Central memory CD8-positive, alpha-beta T cell (primary cell): ENCODE measurements at regions not wholly inside any gene's neighbourhood (a gene's known extent, or its start where the extent isn't known, plus 50 kb on each side); places are given as distances from the start of the nearest gene placed in this dataset.
"Not testable (repeated sequence)": the region's sequence is repeated elsewhere in the genome, so short reads cannot be mapped to it uniquely, and the experiment has no call there.

Experiments used
- ATAC-seq: fragments of 150-1000 bp; cut with Tn5 transposase; replicated peaks from 2 replicates; pipeline ENCODE4 v1.10.0; 2022; ENCODE audit warnings: mild to moderate bottlenecking, moderate FRiP score, moderate number of reproducible peaks; ENCODE audit not compliant: poor library complexity, severe bottlenecking; ENCODE audit errors: extremely low read depth
- DNase-seq, 2 donors: peaks; one replicate each; pipeline ENCODE4 v3.0.0; 2021; ENCODE audit warnings: low spot score in 2 of 2
- H3K27ac Mint-ChIP-seq: one replicate; pipeline ENCODE4 v1.8.0; 2022; ENCODE audit warnings: low read depth, mild to moderate bottlenecking, moderate library complexity, mixed read lengths
- H3K27me3 Mint-ChIP-seq: one replicate; pipeline ENCODE4 v1.8.0; 2022; ENCODE audit warnings: mixed read lengths
- H3K36me3 Mint-ChIP-seq: one replicate; pipeline ENCODE4 v1.8.0; 2022; ENCODE audit warnings: mild to moderate bottlenecking, moderate library complexity, mixed read lengths; ENCODE audit not compliant: insufficient read depth
- H3K4me1 Mint-ChIP-seq: one replicate; pipeline ENCODE4 v1.8.0; 2022; ENCODE audit warnings: mixed read lengths
- H3K4me3 Mint-ChIP-seq: one replicate; pipeline ENCODE4 v1.8.0; 2022; ENCODE audit warnings: mild to moderate bottlenecking, moderate library complexity, mixed read lengths
- H3K9me3 Mint-ChIP-seq: one replicate; pipeline ENCODE4 v1.8.0; 2022; ENCODE audit warnings: mixed read lengths

- peaks cover 8% of the 10 kb centered on the region for H3K4me1 Mint-ChIP-seq
- H3K27me3 Mint-ChIP-seq = peaks cover 37% of the 10 kb centered on the region
- ATAC-seq (no peak), DNase-seq (no peak)
- no peak overlapping the region for H3K4me3 Mint-ChIP-seq
- H3K36me3 Mint-ChIP-seq = peaks cover 2% of the 10 kb centered on the region
- no peaks in the 10 kb centered on the region for H3K9me3 Mint-ChIP-seq
- H3K27ac Mint-ChIP-seq = no peak overlapping the region
Measured at GRCh38 chr15:89019436-89019835, 68.8 kb upstream of the ABHD2 start.

GRCh38 chr15:89021224-89021623 lies 67.0 kb upstream of the ABHD2 start:
- no peak overlapping the region for H3K27ac Mint-ChIP-seq
- H3K36me3 Mint-ChIP-seq = peaks cover 2% of the 10 kb centered on the region
- no peak overlapping the region for H3K4me3 Mint-ChIP-seq
- peaks cover 8% of the 10 kb centered on the region for H3K4me1 Mint-ChIP-seq
- no peaks in the 10 kb centered on the region for H3K9me3 Mint-ChIP-seq
- DNase-seq = no peak
- no peak for ATAC-seq
- H3K27me3 Mint-ChIP-seq = peaks cover 37% of the 10 kb centered on the region

GRCh38 chr15:89021886-89022285 lies 66.4 kb upstream of the ABHD2 start:
- not testable (repeated sequence) for H3K27ac Mint-ChIP-seq, H3K9me3 Mint-ChIP-seq, H3K4me1 Mint-ChIP-seq, H3K4me3 Mint-ChIP-seq, H3K36me3 Mint-ChIP-seq, DNase-seq, ATAC-seq
- peaks cover 37% of the 10 kb centered on the region for H3K27me3 Mint-ChIP-seq

- Mint-ChIP-seq H3K9me3 (no peaks in the 10 kb centered on the region), H3K27me3 (peaks cover 45% of the 10 kb centered on the region), H3K36me3 (no peaks in the 10 kb centered on the region), H3K4me3 (no peak overlapping the region), H3K27ac (no peak overlapping the region), H3K4me1 (no peaks in the 10 kb centered on the region)
- no peak for DNase-seq
- no peak for ATAC-seq
Measured at GRCh38 chr15:89023311-89023961, 64.8 kb upstream of the ABHD2 start.

- no peaks in the 10 kb centered on the region for H3K36me3 Mint-ChIP-seq
- peaks cover 42% of the 10 kb centered on the region for H3K27me3 Mint-ChIP-seq
- ATAC-seq = no peak
Measured at GRCh38 chr15:89024418-89024817, 63.8 kb upstream of the ABHD2 start.

GRCh38 chr15:89026167-89026566 lies 62.1 kb upstream of the ABHD2 start:
- H3K36me3 Mint-ChIP-seq = no peaks in the 10 kb centered on the region
- no peak overlapping the region for H3K27ac Mint-ChIP-seq
- DNase-seq (no peak), ATAC-seq (no peak)
- H3K9me3 Mint-ChIP-seq = no peaks in the 10 kb centered on the region
- H3K4me3 Mint-ChIP-seq = no peak overlapping the region
- peaks cover 24% of the 10 kb centered on the region for H3K27me3 Mint-ChIP-seq
- no peaks in the 10 kb centered on the region for H3K4me1 Mint-ChIP-seq

More at GRCh38 chr15:89024418-89024817, 63.8 kb upstream of the ABHD2 start:
- Mint-ChIP-seq H3K9me3 (no peaks in the 10 kb centered on the region), H3K27ac (no peak overlapping the region), H3K4me1 (no peaks in the 10 kb centered on the region), H3K4me3 (no peak overlapping the region)
- no peak for DNase-seq

- no peak for ATAC-seq
- H3K4me3 Mint-ChIP-seq = no peak overlapping the region
- peaks cover 10% of the 10 kb centered on the region for H3K27me3 Mint-ChIP-seq
- H3K4me1 Mint-ChIP-seq = no peaks in the 10 kb centered on the region
- H3K36me3 Mint-ChIP-seq = no peaks in the 10 kb centered on the region
- no peak for DNase-seq
- no peaks in the 10 kb centered on the region for H3K9me3 Mint-ChIP-seq
- H3K27ac Mint-ChIP-seq = no peak overlapping the region
Measured at GRCh38 chr15:89028036-89028435, 60.2 kb upstream of the ABHD2 start.

- no peaks in the 10 kb centered on the region for H3K36me3 Mint-ChIP-seq
- H3K4me1 Mint-ChIP-seq = no peaks in the 10 kb centered on the region
- H3K27me3 Mint-ChIP-seq = peaks cover 16% of the 10 kb centered on the region
- ATAC-seq = no peak
- no peak for DNase-seq
- no peak overlapping the region for H3K27ac Mint-ChIP-seq
- no peaks in the 10 kb centered on the region for H3K9me3 Mint-ChIP-seq
- H3K4me3 Mint-ChIP-seq = no peak overlapping the region
Measured at GRCh38 chr15:89030311-89030710, 57.9 kb upstream of the ABHD2 start.

- H3K27ac Mint-ChIP-seq, H3K9me3 Mint-ChIP-seq, H3K4me1 Mint-ChIP-seq, DNase-seq, H3K4me3 Mint-ChIP-seq, ATAC-seq, H3K36me3 Mint-ChIP-seq: not testable (repeated sequence)
- peaks cover 29% of the 10 kb centered on the region for H3K27me3 Mint-ChIP-seq
Measured at GRCh38 chr15:89031637-89032285, 56.5 kb upstream of the ABHD2 start.

- DNase-seq (no peak), ATAC-seq (no peak)
- H3K27me3 Mint-ChIP-seq = peaks cover 44% of the 10 kb centered on the region
Measured at GRCh38 chr15:89034305-89034704, 54.0 kb upstream of the ABHD2 start.

GRCh38 chr15:89035150-89035549 lies 53.1 kb upstream of the ABHD2 start:
- Mint-ChIP-seq H3K36me3 (no peaks in the 10 kb centered on the region), H3K9me3 (no peaks in the 10 kb centered on the region), H3K27me3 (peaks cover 53% of the 10 kb centered on the region), H3K4me3 (no peak overlapping the region), H3K4me1 (no peaks in the 10 kb centered on the region), H3K27ac (no peak overlapping the region)
- DNase-seq = no peak
- ATAC-seq = no peak

More at GRCh38 chr15:89034305-89034704, 54.0 kb upstream of the ABHD2 start:
- H3K27ac Mint-ChIP-seq = no peak overlapping the region
- H3K4me1 Mint-ChIP-seq = no peaks in the 10 kb centered on the region
- H3K9me3 Mint-ChIP-seq = no peaks in the 10 kb centered on the region
- no peaks in the 10 kb centered on the region for H3K36me3 Mint-ChIP-seq
- no peak overlapping the region for H3K4me3 Mint-ChIP-seq

- H3K4me1 Mint-ChIP-seq = no peaks in the 10 kb centered on the region
- no peaks in the 10 kb centered on the region for H3K9me3 Mint-ChIP-seq
- no peak for ATAC-seq
- no peak overlapping the region for H3K4me3 Mint-ChIP-seq
- H3K27me3 Mint-ChIP-seq = peaks cover 58% of the 10 kb centered on the region
- no peaks in the 10 kb centered on the region for H3K36me3 Mint-ChIP-seq
- H3K27ac Mint-ChIP-seq = no peak overlapping the region
- DNase-seq = no peak
Measured at GRCh38 chr15:89035658-89036057, 52.6 kb upstream of the ABHD2 start.

- no peak overlapping the region for H3K4me3 Mint-ChIP-seq
- DNase-seq (no peak), ATAC-seq (no peak)
- no peak overlapping the region for H3K27ac Mint-ChIP-seq
- no peaks in the 10 kb centered on the region for H3K36me3 Mint-ChIP-seq
- H3K9me3 Mint-ChIP-seq = no peaks in the 10 kb centered on the region
- no peaks in the 10 kb centered on the region for H3K4me1 Mint-ChIP-seq
- H3K27me3 Mint-ChIP-seq = peaks cover 69% of the 10 kb centered on the region
Measured at GRCh38 chr15:89038146-89038545, 50.1 kb upstream of the ABHD2 start.
